Neuronal stem cell (in vitro differentiated cells): ENCODE measurements at regions not wholly inside any gene's neighbourhood (a gene's known extent, or its start where the extent isn't known, plus 50 kb on each side); places are given as distances from the start of the nearest gene placed in this dataset.

Experiments used
- DNase-seq: peaks from one replicate; pipeline ENCODE4 v3.0.0-alpha.2; 2013; ENCODE audit warnings: low spot score
- H2AFZ ChIP-seq: one replicate; pipeline ENCODE4 v1.6.1; 2013; ENCODE audit warnings: mild to moderate bottlenecking, low read length, inconsistent platforms
- H2AK5ac ChIP-seq: 2 replicates; pipeline ENCODE4 v1.6.1; 2013; ENCODE audit warnings: low read depth, mild to moderate bottlenecking, inconsistent platforms, low read length, moderate library complexity, mixed read lengths
- H2BK120ac ChIP-seq: 2 replicates; pipeline ENCODE4 v1.6.1; 2013; ENCODE audit warnings: low read depth, mild to moderate bottlenecking, inconsistent platforms, low read length, moderate library complexity, mixed read lengths
- H2BK12ac ChIP-seq: one replicate; pipeline ENCODE4 v1.6.1; 2013; ENCODE audit warnings: low read length, inconsistent platforms
- H2BK15ac ChIP-seq: 2 replicates; pipeline ENCODE4 v1.6.1; 2013; ENCODE audit warnings: mild to moderate bottlenecking, low read length, inconsistent platforms, mixed read lengths
- H2BK5ac ChIP-seq: one replicate; pipeline ENCODE4 v1.6.1; 2013; ENCODE audit warnings: inconsistent platforms, mild to moderate bottlenecking, low read length, moderate library complexity
- H3K14ac ChIP-seq: one replicate; pipeline ENCODE4 v1.6.1; 2013; ENCODE audit warnings: low read length, inconsistent platforms
- H3K18ac ChIP-seq: 2 replicates; pipeline ENCODE4 v1.6.1; 2013; ENCODE audit warnings: low read length, inconsistent platforms
- H3K23ac ChIP-seq: 2 replicates; pipeline ENCODE4 v1.6.1; 2013; ENCODE audit warnings: low read depth, mild to moderate bottlenecking, mixed read lengths, low read length, inconsistent platforms; ENCODE audit not compliant: poor library complexity
- H3K27ac ChIP-seq: replicated peaks from 3 replicates; pipeline ENCODE4 v1.5.1; 2013; ENCODE audit warnings: low read length, inconsistent platforms
- H3K27me3 ChIP-seq, 3 experiments: 2 replicates each; pipeline ENCODE4 v1.6.1; 2013; ENCODE audit warnings: low read length in 3 of 3, mild to moderate bottlenecking in 2 of 3, inconsistent platforms in 1 of 3, low read depth in 1 of 3, mixed read lengths in 1 of 3, moderate library complexity in 1 of 3; ENCODE audit not compliant: control insufficient read depth in 3 of 3, insufficient read depth in 3 of 3
- H3K36me3 ChIP-seq, 2 donors: replicated peaks in 1 of 2; 2 replicates each; pipeline ENCODE4 v1.6.1; 2013; ENCODE audit warnings: low read length in 2 of 2; ENCODE audit not compliant: control insufficient read depth in 2 of 2, insufficient read depth in 2 of 2
- H3K4ac ChIP-seq: 2 replicates; pipeline ENCODE4 v1.6.1; 2013; ENCODE audit warnings: inconsistent platforms, mild to moderate bottlenecking, low read length, moderate library complexity
- H3K4me1 ChIP-seq, 2 donors: 1 replicate in 1 of 2; 2 replicates in 1 of 2; pipeline ENCODE4 v1.6.1; 2013; ENCODE audit warnings: low read length in 2 of 2, low read depth in 1 of 2; ENCODE audit not compliant: control insufficient read depth in 2 of 2, insufficient read depth in 1 of 2
- H3K4me2 ChIP-seq: one replicate; pipeline ENCODE4 v1.6.1; 2013; ENCODE audit warnings: mild to moderate bottlenecking, low read length, inconsistent platforms; ENCODE audit not compliant: insufficient read depth, poor library complexity, severe bottlenecking
- H3K4me3 ChIP-seq, 2 donors: 2 replicates each; pipeline ENCODE4 v1.5.1; 2013; ENCODE audit warnings: low read length in 2 of 2, mild to moderate bottlenecking in 2 of 2, inconsistent platforms in 1 of 2, moderate library complexity in 1 of 2
- H3K79me1 ChIP-seq: one replicate; pipeline ENCODE4 v1.6.1; 2013; ENCODE audit warnings: low read depth, mild to moderate bottlenecking, inconsistent platforms, low read length, moderate library complexity
- H3K9ac ChIP-seq: one replicate; pipeline ENCODE4 v1.6.1; 2013; ENCODE audit warnings: mild to moderate bottlenecking, low read depth, low read length, inconsistent platforms; ENCODE audit not compliant: poor library complexity
- H3K9me3 ChIP-seq, 2 donors: replicated peaks in 1 of 2; 2 replicates each; pipeline versions ENCODE3 to v1.6.1; 2013; ENCODE audit warnings: low read length in 2 of 2, mild to moderate bottlenecking in 2 of 2, inconsistent platforms in 1 of 2, low read depth in 1 of 2, mixed read lengths in 1 of 2, moderate library complexity in 1 of 2; ENCODE audit not compliant: control insufficient read depth in 2 of 2, insufficient read depth in 1 of 2
- H4K8ac ChIP-seq: one replicate; pipeline ENCODE4 v1.6.1; 2013; ENCODE audit warnings: low read depth, mild to moderate bottlenecking, inconsistent platforms, low read length, moderate library complexity
- H4K91ac ChIP-seq: one replicate; pipeline ENCODE4 v1.6.1; 2013; ENCODE audit warnings: low read length, low read depth, mild to moderate bottlenecking, inconsistent platforms; ENCODE audit not compliant: poor library complexity
- WGBS, 2 donors: extraction: QIAGEN DNeasy Blood & Tissue Kit; methylation state at CpG; one replicate each; pipeline ENCODE4 v1.1.7; 2013; ENCODE audit warnings: missing lambda C conversion rate in 2 of 2, mixed read lengths in 1 of 2; ENCODE audit not compliant: insufficient read length in 2 of 2, insufficient replicate concordance in 1 of 2; ENCODE audit errors: extremely low coverage in 2 of 2; 5-methylcytosine and 5-hydroxymethylcytosine counted together

- peak overlapping the region; percentile 68 for H2AK5ac ChIP-seq
Measured at GRCh38 chr2:2848198-2848597, 517.1 kb upstream of the MYT1L start.

GRCh38 chr2:2847209-2847676 lies 516.2 kb upstream of the MYT1L start:
- Histone ChIP-seq H3K23ac (no peak overlapping the region), H2AFZ (no peak overlapping the region), H3K79me1 (no peaks in the 10 kb centered on the region), H3K18ac (peak overlapping the region; percentile 20), H2BK12ac (no peak overlapping the region), H3K14ac (no peak overlapping the region), H3K4me3 (peak overlapping the region in 1 of 2 donors; percentile 5), H3K9me3 (no peaks in the 10 kb centered on the region), H3K4me2 (no peak overlapping the region), H4K91ac (no peak overlapping the region), H3K4ac (no peak overlapping the region), H3K36me3 (no peaks in the 10 kb centered on the region), H2AK5ac (peak overlapping the region; percentile 68), H2BK120ac (no peak overlapping the region), H3K27ac (no peak overlapping the region), H3K27me3 (no peaks in the 10 kb centered on the region), H4K8ac (no peak overlapping the region), H2BK5ac (no peak overlapping the region), H3K4me1 (peaks cover 17 to 31% of the 10 kb centered on the region in 2 donors), H3K9ac (no peak overlapping the region), H2BK15ac (peak overlapping the region; percentile 3)
- WGBS, 2 donors: no CpG with 5 or more reads among the region's 5 CpGs
- DNase-seq: no peak

More at GRCh38 chr2:2848198-2848597, 517.1 kb upstream of the MYT1L start:
- Histone ChIP-seq H3K18ac (peak overlapping the region; percentile 60), H3K9ac (no peak overlapping the region), H2BK15ac (no peak overlapping the region), H3K9me3 (no peaks in the 10 kb centered on the region), H3K4me1 (peaks cover 17 to 31% of the 10 kb centered on the region in 2 donors), H4K8ac (no peak overlapping the region), H4K91ac (peak overlapping the region; percentile 68), H2BK120ac (no peak overlapping the region), H3K4ac (peak overlapping the region; percentile 38), H3K27ac (no peak overlapping the region), H3K27me3 (no peaks in the 10 kb centered on the region), H3K4me2 (no peak overlapping the region), H3K36me3 (no peaks in the 10 kb centered on the region), H2AFZ (no peak overlapping the region), H3K14ac (peak overlapping the region; percentile 59), H2BK5ac (no peak overlapping the region), H3K79me1 (no peaks in the 10 kb centered on the region), H2BK12ac (peak overlapping the region; percentile 48), H3K4me3 (peak overlapping the region in 1 of 2 donors; percentile 5), H3K23ac (peak overlapping the region; percentile 49)
- WGBS, 2 donors: 100% methylated on average over 2 of the region's 6 CpGs; no CpG with 5 or more reads in 1 of the 2 donors
- no peak for DNase-seq

- no peak overlapping the region for H4K91ac ChIP-seq
- no peak overlapping the region for H2AFZ ChIP-seq
- H4K8ac ChIP-seq: no peak overlapping the region
- no peaks in the 10 kb centered on the region for H3K27me3 ChIP-seq
- H3K4me2 ChIP-seq: no peak overlapping the region
- no peaks in the 10 kb centered on the region for H3K79me1 ChIP-seq
- H3K27ac ChIP-seq: no peak overlapping the region
- H2BK5ac ChIP-seq: no peak overlapping the region
- peak overlapping the region; percentile 68 for H2AK5ac ChIP-seq
- no peak overlapping the region for H2BK120ac ChIP-seq
- H3K9me3 ChIP-seq: no peaks in the 10 kb centered on the region
- H3K36me3 ChIP-seq: no peaks in the 10 kb centered on the region
- H3K4me3 ChIP-seq: no peak overlapping the region
- peaks cover 16 to 26% of the 10 kb centered on the region in 2 donors for H3K4me1 ChIP-seq
- no peak overlapping the region for H3K4ac ChIP-seq
- peak overlapping the region; percentile 43 for H3K23ac ChIP-seq
- H3K14ac ChIP-seq: peak overlapping the region; percentile 42
- no CpG with 5 or more reads among the region's 17 CpGs for WGBS, 2 donors
- H2BK15ac ChIP-seq: no peak overlapping the region
- no peak overlapping the region for H2BK12ac ChIP-seq
- no peak overlapping the region for H3K9ac ChIP-seq
- no peak for DNase-seq
- H3K18ac ChIP-seq: peak overlapping the region; percentile 63
Measured at GRCh38 chr2:2846332-2847208, 515.5 kb upstream of the MYT1L start.

GRCh38 chr2:2845806-2846315 lies 514.8 kb upstream of the MYT1L start:
- Histone ChIP-seq H3K9me3 (no peaks in the 10 kb centered on the region), H3K9ac (no peak overlapping the region), H2BK15ac (no peak overlapping the region), H3K18ac (no peak overlapping the region), H3K14ac (no peak overlapping the region), H2BK120ac (no peak overlapping the region), H3K23ac (no peak overlapping the region), H3K4me2 (no peak overlapping the region), H3K27ac (no peak overlapping the region), H3K4me1 (peaks cover 16 to 23% of the 10 kb centered on the region in 2 donors), H3K4ac (no peak overlapping the region), H3K4me3 (no peak overlapping the region), H3K79me1 (no peaks in the 10 kb centered on the region), H2BK12ac (no peak overlapping the region), H2AFZ (no peak overlapping the region), H4K91ac (no peak overlapping the region), H4K8ac (no peak overlapping the region), H3K36me3 (no peaks in the 10 kb centered on the region), H3K27me3 (no peaks in the 10 kb centered on the region), H2AK5ac (no peak overlapping the region), H2BK5ac (no peak overlapping the region)
- no CpG with 5 or more reads among the region's 14 CpGs for WGBS, 2 donors
- no peak for DNase-seq
